ENCODE measurements at regions not wholly inside any gene's neighbourhood (a gene's known extent, or its start where the extent isn't known, plus 50 kb on each side); places are given as distances from the start of the nearest gene placed in this dataset.

DNA sequence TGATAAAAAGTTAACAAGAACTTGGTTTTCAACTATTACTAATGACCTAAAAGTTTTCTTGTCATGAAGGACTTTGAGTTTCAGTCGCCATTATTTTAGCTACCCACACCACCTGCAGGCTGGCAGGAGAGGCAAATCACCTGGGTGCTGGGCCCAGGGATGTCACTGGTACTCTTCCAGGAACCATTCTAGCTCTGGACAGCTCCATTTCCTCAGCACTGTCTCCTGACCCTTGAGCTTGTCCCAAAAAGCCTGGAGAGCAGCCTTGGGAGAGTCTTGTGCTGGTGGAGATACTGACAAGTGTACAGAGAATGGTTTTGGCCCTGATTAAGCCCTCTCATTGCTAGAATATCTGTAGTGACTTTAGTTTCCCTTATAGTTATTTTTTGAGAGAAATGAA, 1924.1 kb upstream of the WWC1 start:
- TF ChIP-seq EZH2phosphoT487 (conservative IDR thresholded peaks at IDR 0.05; ENCODE audit: low read length), result no peak
- no peak for TF ChIP-seq CTCF (IDR thresholded peaks at IDR 0.05; ENCODE audit: insufficient read depth, low read length, poor library complexity, severe bottlenecking)

Measured in SU-DHL-6 (cell line).